GM21786 (cell line): ENCODE measurements at regions not wholly inside any gene's neighbourhood (a gene's known extent, or its start where the extent isn't known, plus 50 kb on each side); places are given as distances from the start of the nearest gene placed in this dataset.
"Not testable (repeated sequence)": the region's sequence is repeated elsewhere in the genome, so short reads cannot be mapped to it uniquely, and the experiment has no call there.

Experiments used
- ATAC-seq: cut with Tn5 transposase; IDR thresholded peaks from one replicate; pipeline ENCODE4 v1.9.1; 2021; ENCODE audit not compliant: unreplicated experiment

DNA sequence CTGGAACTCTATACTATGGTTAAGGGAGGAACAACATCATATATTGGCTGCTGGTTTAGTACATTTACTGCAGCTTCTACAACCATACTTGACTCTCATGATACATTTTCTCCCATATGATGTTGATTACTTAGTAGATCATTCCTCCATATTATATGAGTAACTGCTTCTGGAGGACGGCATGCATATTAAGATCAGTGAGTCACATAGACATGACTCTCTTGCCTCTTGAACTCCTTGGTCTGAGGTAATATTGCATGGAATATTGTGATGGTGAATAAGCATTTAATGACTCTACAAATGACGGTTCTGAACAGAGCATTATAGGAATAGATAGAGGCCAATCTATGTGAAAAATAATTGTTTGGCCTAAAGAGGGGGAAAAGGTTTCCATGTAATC is 418.8 kb upstream of the SPHKAP start:
- ATAC-seq = no peak

DNA sequence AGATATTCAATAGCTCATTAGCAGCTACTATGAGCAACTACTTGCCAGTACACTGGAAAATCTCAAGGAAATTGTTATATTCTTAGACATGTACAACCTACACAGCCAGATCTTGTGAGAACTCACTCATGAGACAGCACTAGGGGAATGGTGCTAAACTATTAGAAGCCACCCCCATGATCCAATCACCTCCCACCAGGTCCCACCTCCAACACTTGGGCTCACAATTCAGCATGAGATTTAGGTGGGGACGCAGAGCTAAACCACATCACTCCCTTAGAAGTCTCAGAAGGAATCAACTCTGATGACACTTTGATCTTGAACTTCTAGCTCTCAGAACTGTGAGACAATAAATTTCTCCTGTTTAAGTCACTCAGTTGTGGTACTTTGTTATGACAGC is 418.3 kb upstream of the SPHKAP start:
- ATAC-seq = no peak

DNA sequence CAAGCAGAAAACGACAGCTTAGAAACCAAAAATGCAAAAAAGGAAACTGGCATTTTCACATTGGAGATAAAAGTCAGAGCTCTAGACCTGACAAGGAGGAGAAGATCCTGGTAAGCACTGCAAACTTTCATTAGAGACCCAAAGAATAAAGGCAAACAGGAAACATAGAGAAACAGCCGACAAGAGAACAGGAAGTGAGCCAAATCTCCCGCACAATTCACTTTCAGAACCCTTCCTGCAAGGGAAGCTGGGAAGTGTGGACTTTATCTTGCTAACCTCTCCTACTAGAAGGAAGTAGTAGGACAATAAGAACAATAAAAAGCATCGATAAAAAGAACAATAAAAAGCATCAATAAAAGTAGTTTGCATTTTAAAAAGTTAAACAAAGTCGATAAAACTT is 417.8 kb upstream of the SPHKAP start:
- peak; percentile 46 for ATAC-seq

DNA sequence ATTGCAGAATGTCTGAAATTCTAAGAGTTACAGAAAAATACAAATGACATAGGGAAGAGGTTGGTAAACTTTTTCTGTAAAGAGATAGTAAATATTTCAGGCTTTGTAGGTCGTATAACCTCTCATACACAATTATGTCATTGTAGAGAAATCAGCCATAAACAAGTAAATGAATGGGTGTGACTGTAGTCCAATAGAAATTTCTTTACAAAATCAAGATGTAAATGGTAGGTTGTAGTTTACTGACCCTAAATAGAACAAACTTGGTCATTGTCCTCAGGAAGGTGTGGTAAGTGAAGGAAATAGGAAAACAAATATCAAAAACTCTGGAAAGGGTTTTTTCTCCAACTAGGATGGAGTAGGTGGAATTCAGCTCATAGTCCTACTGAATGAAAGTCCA is 415.5 kb upstream of the SPHKAP start:
- no peak for ATAC-seq

DNA sequence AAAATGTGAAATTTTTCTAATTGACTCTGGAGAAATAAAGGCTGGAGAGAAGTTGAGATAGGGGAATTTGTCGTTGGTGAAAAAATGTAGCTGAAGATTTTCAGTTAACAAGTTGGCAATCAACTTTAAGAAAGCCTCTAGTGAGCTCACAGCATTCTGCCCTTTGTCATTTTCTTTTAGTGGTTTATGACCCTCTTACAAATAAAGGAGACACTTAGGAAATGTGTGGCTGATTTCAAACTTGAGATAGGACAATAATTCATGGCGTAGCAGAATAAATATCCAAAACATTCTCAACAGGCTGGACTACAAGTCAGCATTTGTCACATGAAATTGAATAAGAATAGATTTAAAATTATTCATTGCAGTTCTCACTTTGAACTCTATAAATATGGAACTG is 412.5 kb upstream of the SPHKAP start:
- no peak for ATAC-seq

DNA sequence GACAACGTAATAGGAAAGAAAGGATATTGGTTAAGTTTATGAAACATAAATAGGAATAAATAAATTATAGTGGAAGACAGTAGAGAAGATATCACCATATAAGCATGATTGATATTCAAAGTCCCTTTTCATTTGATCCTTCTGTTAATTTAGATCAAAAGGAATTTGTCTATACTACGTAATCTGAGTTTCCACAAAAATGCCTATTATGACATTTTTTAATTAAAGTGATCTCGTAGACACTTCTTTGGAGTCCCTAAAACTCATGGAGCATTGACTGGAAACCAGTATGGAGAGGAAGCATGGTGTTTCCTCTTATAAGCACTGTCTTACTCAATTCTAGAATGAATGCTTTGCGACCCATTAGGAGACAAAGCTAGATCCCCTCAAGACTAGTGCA is 411.4 kb upstream of the SPHKAP start:
- ATAC-seq = no peak

DNA sequence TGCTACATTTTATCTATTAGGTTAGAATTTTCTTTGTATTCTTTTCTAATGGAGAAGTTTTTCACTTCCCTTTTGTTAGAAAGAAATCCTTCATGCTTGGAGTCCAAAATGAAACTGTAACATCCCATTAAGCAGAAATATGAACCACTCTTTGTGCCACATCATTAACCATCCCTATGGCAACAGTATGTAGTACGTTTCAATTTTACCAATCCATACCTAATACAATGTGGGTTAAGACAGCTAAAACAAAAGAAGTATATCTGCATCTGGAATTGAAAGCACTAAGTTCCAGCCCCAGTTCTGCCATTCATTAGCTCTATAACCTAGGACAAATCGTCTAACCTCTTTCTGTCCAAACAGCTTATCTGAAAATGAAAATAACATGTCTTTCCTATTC is 409.2 kb upstream of the SPHKAP start:
- peak; percentile 98 for ATAC-seq

DNA sequence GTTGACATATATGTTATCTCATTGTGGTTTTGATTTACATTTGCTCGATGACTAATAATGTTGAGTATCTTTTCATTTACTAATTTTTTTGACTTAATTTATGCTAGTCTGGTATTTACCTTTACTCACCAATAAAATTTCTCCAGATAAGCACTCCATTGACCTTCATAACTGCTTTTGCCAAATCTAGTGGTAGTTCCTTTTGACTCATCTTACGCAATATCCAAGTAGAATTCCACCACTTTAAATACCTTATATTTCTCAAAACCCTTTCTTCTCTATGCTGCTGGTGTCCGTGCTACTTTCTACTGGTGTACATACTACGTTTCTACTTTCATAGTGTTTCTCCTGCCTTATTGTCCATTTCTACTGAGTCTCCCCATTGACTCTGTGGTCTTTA is 407.6 kb upstream of the SPHKAP start:
- no peak for ATAC-seq

DNA sequence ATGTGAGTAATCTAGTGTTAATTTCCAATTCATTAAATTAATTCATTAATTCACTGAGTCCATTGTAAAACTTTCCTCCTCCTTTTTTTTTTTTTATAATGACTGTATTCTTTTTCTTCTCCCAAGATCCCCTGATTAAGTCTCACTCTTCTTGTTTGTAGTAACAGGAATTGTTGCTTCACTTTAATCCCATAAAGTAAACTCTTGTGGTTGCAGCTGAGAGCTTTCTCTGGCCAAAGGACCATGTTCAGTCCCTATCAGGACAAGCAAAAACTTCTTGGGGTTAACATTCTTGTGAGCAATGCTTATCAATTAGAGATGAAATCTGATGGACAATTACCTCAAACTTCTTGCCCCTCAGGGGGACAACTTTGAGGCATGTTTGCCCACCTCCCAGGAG is 400.2 kb upstream of the SPHKAP start:
- no peak for ATAC-seq

DNA sequence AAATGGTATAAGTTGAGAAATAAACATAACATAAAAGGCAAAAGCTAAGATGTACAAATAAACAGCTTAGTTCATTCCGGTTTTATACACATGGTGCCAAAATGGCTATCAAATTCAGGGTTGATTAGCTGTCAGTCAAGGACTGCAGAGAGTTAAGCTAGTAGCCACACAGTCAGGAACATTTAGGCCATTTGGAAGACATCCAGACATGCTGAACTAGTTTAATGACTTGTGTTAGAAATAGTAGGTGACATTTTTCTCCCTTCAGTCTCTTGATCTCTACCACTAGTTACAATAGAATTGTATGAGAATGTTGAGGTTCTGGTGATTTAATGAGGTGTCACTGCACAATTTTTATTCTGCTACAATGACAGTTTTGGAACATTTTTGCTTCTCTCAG is 394.4 kb upstream of the SPHKAP start:
- ATAC-seq = no peak

DNA sequence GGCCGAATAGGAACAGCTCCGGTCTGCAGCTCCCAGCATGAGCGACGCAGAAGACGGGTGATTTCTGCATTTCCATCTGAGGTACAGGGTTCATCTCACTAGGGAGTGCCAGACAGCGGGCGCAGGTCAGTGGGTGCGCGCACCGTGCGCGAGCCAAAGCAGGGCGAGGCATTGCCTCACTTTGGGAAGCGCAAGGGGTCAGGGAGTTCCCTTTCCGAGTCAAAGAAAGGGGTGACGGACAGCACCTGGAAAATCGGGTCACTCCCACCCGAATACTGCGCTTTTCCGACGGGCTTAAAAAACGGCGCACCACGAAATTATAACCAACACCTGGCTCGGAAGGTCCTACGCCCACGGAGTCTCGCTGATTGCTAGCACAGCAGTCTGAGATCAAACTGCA is 386.8 kb upstream of the SPHKAP start:
- not testable (repeated sequence) for ATAC-seq

DNA sequence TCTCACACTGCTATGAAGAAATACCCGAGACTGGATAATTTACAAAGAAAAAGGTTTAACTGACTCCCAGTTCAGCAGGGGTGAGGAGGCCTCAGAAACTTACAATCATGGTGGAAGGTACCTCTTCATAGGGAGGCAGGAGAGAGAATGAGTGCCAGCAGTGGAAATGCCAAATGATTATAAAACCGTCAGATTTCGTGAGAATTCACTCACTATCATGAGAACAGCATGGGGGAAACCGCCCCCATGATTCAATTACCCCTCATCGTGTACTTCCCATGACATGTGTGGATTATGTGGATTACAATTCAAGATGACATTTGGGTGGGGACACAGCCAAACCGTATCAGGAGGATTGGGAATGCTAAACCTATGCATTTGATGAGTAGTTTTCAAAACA is 380.3 kb upstream of the SPHKAP start:
- no peak for ATAC-seq

DNA sequence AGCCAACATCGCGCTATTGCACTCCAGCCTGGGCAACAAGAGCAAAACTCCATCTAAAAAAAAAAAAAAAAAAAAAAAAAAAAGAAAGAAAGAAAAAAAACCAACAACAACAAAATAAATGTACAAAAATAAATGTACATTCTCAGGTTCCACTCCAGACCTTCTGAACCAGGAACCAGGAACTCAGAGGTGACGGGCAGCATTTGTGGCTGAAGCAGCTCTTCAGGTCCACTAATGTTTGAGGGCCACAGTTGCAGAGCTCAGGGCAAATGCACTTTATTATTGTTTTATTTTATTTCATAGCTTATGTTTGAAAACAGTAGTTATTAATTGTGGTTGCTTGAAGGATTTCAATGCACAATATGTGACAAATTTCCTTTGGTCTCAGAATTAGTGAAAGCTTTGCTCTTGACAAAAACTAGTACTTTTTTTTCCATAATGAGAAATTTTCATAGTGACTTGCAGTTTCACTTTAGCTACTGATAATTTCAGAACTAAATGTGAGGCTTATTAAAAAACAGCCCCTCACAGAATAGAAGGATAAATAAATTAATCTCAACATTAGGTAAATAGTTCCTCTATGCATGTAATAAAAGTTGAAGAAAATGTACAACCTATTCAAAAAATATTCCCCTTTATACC is 378.4 kb upstream of the SPHKAP start:
- ATAC-seq = no peak

DNA sequence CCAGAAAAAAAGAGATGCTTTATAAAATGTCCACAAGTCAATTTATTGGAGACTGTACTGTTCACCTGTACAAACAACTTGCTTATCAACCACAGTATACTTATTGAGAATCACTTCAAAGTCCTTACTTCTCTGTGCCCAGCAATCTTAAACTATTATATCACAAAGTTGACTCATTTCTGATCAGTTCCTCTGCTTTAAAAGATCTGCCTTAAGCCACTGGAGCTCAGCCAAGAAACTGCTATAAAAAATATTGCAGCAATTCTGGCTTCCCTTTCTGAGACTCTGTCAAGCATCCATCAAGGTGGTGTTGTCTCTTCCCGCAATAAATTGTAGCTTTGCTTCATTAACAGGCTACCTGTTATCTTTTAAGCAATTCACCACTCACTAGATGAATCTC is 375.2 kb upstream of the SPHKAP start:
- ATAC-seq = no peak

DNA sequence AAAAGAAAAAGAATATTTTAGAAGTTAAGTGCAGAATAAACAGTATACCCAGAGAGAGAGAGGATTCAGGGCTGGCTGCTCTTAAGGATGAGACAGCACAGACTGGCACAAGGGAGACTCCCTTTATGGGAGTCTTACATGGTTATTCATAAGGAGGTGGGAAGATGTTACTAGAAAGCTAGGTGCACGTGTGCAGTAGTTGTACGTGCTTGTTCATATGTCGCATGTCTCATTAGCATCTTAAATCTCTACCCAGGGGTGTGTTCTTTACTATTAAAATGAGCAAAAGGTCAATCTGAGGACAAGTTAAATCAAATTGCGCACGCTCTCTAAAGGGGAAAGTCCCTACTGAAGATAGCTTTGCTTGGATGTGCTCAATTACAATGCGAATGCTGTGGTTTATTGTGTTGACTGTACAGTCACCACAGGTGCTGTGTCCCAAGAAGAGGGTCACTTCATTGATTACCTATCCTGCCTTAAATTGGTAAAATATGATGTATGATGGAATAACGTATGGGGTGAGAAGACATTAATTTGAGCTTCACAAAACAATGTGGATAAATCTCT is 368.0 kb upstream of the SPHKAP start:
- no peak for ATAC-seq

DNA sequence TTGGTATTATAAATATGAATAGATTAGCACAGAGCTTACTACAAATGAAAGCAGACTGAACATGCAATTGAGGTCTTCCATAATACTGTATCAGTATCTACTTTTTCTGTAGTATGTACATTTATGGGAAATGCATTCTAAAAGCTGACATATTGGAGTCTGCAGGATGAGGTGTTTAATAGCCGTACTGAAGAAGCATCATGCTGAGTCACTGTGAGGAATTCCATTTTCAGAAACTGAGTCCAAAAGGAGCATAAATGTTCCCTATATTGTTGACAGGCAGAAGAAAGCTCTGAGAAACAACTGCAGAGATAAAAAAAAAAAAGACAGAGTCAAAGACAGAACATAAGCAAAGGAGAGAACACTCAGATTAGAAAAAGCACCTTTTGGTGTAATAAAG is 366.7 kb upstream of the SPHKAP start:
- ATAC-seq = no peak

DNA sequence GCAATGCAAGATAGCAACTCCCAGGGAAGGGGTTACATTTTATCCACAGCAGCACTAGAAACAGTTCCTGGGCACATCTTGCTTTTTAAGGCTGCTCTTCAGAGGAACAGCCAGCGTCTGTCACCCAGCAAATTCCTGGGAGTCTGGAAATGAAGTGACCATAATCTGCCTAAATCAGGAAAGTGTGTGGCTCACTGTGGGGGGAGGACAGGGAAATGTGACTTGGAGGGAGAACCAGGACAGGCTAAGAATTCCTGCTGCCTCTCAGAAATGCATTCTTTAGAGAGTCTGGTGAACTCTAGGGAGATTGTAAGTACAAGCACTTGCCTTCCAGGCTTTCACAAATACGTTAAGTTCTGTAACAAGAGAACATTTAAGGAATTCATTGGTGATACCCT is 364.3 kb upstream of the SPHKAP start:
- ATAC-seq = no peak

DNA sequence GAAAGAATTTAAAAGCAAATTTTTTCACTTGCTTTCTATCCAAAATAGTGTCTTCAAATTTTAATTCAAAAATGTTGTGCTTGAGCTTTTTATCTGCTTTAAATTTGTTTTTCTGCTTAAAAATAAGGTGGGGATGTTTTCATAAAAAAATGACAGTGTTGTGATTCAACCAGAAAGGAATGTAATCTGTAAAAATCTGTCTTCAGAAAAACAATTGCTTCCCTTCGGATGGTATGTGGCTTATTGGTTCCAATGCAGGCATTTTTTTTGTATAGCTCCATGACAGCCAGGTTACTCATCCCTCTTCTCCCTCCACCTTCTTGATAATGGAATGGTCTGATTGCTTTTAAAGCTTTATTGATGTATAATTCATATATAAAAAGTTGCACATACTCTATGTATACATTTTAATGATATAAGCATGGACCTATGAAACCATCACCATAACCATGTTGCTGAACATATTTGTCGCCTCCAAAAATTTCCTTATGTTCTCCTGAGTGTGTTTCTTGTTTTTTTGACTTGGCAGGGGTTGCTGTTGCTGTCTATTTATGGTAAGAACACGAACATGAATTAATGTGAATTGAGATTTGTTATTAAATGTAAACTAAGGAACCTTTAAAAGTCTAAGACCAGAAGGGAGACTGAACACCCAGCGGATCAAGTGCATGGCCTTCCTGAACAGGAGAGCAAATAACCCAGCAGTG is 363.7 kb upstream of the SPHKAP start:
- no peak for ATAC-seq

DNA sequence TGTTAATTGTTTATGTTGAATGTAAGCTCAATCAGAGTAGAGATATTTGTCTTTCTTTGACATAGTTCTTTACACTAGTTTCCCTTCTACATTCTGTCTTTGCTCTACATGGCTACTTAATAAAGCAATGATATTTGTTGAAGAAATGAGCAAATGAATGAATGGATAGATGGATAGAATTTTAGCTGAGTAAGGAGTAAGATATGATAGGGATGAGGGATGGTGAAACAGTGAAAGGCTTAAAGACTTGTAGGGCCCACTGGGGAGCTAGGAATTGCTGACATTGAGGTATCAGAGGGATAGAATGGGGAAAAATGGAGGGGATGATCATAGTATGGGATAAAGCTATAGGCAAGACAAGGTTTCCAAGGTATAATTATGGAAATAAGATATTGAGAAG is 361.6 kb upstream of the SPHKAP start:
- no peak for ATAC-seq

DNA sequence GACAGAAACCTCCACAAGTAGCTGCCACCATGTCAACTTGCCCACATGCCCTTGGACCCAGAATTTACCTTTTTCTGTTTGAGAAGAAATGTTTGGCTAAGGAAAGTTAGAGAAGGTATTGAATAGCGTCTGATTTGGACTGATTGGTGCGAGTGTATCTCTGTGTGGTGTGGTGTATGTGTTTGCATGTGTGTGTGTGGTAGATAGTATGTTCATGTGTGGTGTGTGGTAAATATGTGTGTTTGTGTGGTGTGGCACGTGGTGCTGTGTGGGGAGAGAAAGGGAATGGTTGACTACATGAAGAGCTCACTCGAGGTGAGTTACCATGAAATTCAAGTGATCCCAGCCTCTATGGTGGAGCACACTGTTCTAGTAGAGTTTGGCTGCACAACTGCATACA is 360.8 kb upstream of the SPHKAP start:
- ATAC-seq = no peak

DNA sequence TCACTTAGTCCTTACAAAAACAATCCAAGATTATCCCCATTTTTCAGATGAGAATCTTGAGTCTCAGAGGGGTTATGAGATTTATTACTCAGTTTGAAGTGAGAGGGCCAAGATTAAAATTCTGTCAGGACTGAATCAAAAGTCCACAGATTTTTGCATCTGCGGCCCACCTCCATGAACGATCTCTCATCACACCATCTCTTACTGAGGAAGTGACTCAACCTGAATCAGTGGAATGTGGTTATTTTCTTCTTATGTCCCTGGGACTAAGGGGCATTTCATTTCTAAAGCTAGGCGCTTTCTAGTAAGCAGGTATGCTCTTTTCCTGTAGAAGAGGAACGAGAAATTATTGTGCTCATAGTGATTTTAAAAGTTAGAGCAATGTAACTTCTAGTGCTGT is 360.3 kb upstream of the SPHKAP start:
- ATAC-seq = no peak

DNA sequence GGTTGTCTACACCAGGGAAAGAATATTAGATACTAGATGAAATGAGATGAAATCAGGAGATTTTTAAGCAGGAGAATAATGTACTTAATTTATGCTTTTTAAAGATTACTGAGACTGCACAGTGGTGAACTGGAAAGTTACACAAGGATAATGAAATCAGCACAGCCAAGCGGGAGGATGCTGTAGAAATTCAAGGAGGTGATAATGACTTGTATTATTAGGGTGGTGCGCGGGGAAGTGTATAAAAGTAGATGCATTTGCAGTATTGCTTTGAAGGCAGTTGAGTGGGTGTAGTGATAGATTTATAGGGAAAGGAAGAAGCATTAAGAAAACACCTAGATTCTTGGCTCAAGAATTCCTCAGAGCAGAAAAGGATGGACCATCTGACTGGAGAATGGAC is 359.5 kb upstream of the SPHKAP start:
- ATAC-seq = no peak

DNA sequence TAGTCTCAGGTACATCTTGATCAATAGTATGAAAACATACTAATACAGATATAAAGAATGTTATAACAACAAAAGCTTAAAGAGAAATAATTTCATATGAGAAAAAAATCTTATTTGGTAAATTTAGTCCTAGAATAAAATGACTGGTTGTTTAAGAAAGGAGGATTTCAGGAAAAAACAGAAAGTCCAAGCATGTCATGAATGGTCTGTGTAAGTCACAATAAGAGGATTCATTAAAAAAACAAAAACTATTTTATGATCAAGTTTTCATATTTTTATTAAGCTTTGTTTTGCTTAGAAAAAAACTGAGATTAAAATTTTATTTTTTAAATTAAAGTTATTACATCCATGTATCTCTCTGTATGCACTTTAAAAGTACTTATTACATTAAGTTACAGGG is 353.9 kb upstream of the SPHKAP start:
- ATAC-seq = no peak
